ENCODE measurements at regions not wholly inside any gene's neighbourhood (a gene's known extent, or its start where the extent isn't known, plus 50 kb on each side); places are given as distances from the start of the nearest gene placed in this dataset.

- no peak overlapping the region for H3K23ac ChIP-seq (ENCODE audit: insufficient read length)
- H3K4ac ChIP-seq (replicated peaks; ENCODE audit: insufficient read length, low read depth, low read length): no peak overlapping the region
- no peaks in the 10 kb centered on the region for H3K36me3 ChIP-seq (ENCODE audit: control insufficient read depth in 2 of 4, insufficient read depth in 4 of 4, low read length in 3 of 4)
- no peaks in the 10 kb centered on the region for H3K27me3 ChIP-seq (replicated peaks in 1 of 4; ENCODE audit: control insufficient read depth in 3 of 4, extremely low read depth in 1 of 4, insufficient read depth in 3 of 4, low read length in 3 of 4)
- WGBS, 2 experiments (ENCODE audit: extremely low coverage in 1 of 2, insufficient coverage in 1 of 2, insufficient read length in 1 of 2, insufficient replicate concordance in 2 of 2, low coverage in 1 of 2, low lambda C conversion rate in 2 of 2, missing lambda C conversion rate in 1 of 2): 93% methylated on average over 4 of the region's 4 CpGs; no CpG with 5 or more reads in 1 of the 2 experiments
- no peak overlapping the region for H2BK120ac ChIP-seq (replicated peaks; ENCODE audit: low read depth, low read length)
- no peak overlapping the region for H2BK5ac ChIP-seq (ENCODE audit: low read depth, low read length)
- no peak overlapping the region for H3K18ac ChIP-seq (ENCODE audit: extremely low read depth, low read length)
- H2BK15ac ChIP-seq (ENCODE audit: low read length): no peak overlapping the region
- no peaks in the 10 kb centered on the region for H3K23me2 ChIP-seq (ENCODE audit: low read depth, low read length)
- no peaks in the 10 kb centered on the region for H3K79me1 ChIP-seq (ENCODE audit: low read depth, low read length)
- ChIA-PET CTCF (ENCODE audit: partially characterized antibody) (interaction anchor here (1.0 to 4.2 kb wide), 2 partner anchors 13 to 18 kb away, joined by 3 to 14 read pairs; no protein-coding TSS in a partner anchor), POLR2A (ENCODE audit: partially characterized antibody) (no interaction called here)
- no peak overlapping the region for H2BK12ac ChIP-seq (ENCODE audit: low read depth, low read length)
- no peak overlapping the region for H2BK20ac ChIP-seq (ENCODE audit: low read length)
- H3K27ac ChIP-seq (ENCODE audit: low read depth, low read length): no peak overlapping the region
- H3K4me1 ChIP-seq (replicated peaks in 1 of 4; ENCODE audit: control insufficient read depth in 3 of 4, insufficient read depth in 4 of 4, low read length in 3 of 4): peaks cover 0 to 3% (median 0%) of the 10 kb centered on the region in 4 experiments; a peak in 1 of 7 replicates
- FAIRE-seq (no peak), DNase-seq (ENCODE audit: low read depth in 1 of 2, low spot score in 2 of 2) (no peak)
- H3K4me2 ChIP-seq (ENCODE audit: insufficient read depth in 1 of 2, low read depth in 2 of 2, low read length in 2 of 2): no peak overlapping the region
- TF ChIP-seq HDAC2 (IDR thresholded peaks at IDR 0.05; ENCODE audit: borderline replicate concordance in 1 of 2, low read depth in 2 of 2, low read length in 2 of 2) (no peak), CEBPB (IDR thresholded peaks at IDR 0.05; ENCODE audit: low read depth, low read length) (no peak), CTCF (IDR thresholded peaks at IDR 0.05; ENCODE audit: control extremely low read depth in 1 of 3, insufficient read depth in 1 of 3, low read depth in 1 of 3, low read length in 3 of 3) (peak in 1 of 3 experiments; percentile 27; a peak in 1 of 4 replicates), SRF (IDR thresholded peaks at IDR 0.05; ENCODE audit: low read depth, low read length) (no peak)
- H2AFZ ChIP-seq (ENCODE audit: low read length): 0 out of 2 replicates have a peak overlapping the region, but pooled peaks have one; percentile 37
- H4K91ac ChIP-seq (replicated peaks; ENCODE audit: insufficient read length, low read length): no peak overlapping the region
- no peaks in the 10 kb centered on the region for H3K79me2 ChIP-seq (ENCODE audit: control insufficient read depth in 1 of 2, insufficient read depth in 2 of 2, low read length in 2 of 2)
- no peak overlapping the region for H3K4me3 ChIP-seq (ENCODE audit: extremely low read depth in 1 of 4, insufficient read depth in 2 of 4, low read depth in 3 of 4, low read length in 4 of 4)
- H3K14ac ChIP-seq (ENCODE audit: insufficient read length): no peak overlapping the region
- no peak overlapping the region for H2AK5ac ChIP-seq (ENCODE audit: low read depth, low read length)
- no peak overlapping the region for H4K5ac ChIP-seq (ENCODE audit: insufficient read length, low read depth, low read length)
- no peak overlapping the region for H3K9ac ChIP-seq (replicated peaks in 1 of 4; ENCODE audit: extremely low read depth in 1 of 4, low read depth in 3 of 4, low read length in 3 of 4)
- no peak overlapping the region for H4K8ac ChIP-seq (ENCODE audit: extremely low read depth, insufficient read depth, low read length)
- H3K56ac ChIP-seq (replicated peaks; ENCODE audit: insufficient read length, low read depth, low read length): no peak overlapping the region
- H3K9me3 ChIP-seq (ENCODE audit: insufficient read depth in 2 of 2, low read depth in 1 of 2, low read length in 1 of 2): peaks cover 0 to 4% of the 10 kb centered on the region in 2 experiments; a peak in 1 of 4 replicates
- no peaks in the 10 kb centered on the region for H4K20me1 ChIP-seq (replicated peaks in 1 of 2; ENCODE audit: control insufficient read depth in 1 of 2, insufficient read depth in 2 of 2, low read length in 2 of 2)
Observed at GRCh38 chr13:44172281-44172810, 201.3 kb upstream of the SERP2 start.
